IPS-NIHi7 (cell line): ENCODE measurements at regions not wholly inside any gene's neighbourhood (a gene's known extent, or its start where the extent isn't known, plus 50 kb on each side); places are given as distances from the start of the nearest gene placed in this dataset.
A peak's percentile ranks its signal among the peaks of the same experiment; 100 is the strongest.
"Not testable (repeated sequence)": the region's sequence is repeated elsewhere in the genome, so short reads cannot be mapped to it uniquely, and the experiment has no call there.

Experiments
- DNase-seq: peaks from one replicate; pipeline ENCODE4 v3.0.0; 2012; ENCODE audit warnings: mixed read lengths; ENCODE audit errors: extremely low spot score

DNA sequence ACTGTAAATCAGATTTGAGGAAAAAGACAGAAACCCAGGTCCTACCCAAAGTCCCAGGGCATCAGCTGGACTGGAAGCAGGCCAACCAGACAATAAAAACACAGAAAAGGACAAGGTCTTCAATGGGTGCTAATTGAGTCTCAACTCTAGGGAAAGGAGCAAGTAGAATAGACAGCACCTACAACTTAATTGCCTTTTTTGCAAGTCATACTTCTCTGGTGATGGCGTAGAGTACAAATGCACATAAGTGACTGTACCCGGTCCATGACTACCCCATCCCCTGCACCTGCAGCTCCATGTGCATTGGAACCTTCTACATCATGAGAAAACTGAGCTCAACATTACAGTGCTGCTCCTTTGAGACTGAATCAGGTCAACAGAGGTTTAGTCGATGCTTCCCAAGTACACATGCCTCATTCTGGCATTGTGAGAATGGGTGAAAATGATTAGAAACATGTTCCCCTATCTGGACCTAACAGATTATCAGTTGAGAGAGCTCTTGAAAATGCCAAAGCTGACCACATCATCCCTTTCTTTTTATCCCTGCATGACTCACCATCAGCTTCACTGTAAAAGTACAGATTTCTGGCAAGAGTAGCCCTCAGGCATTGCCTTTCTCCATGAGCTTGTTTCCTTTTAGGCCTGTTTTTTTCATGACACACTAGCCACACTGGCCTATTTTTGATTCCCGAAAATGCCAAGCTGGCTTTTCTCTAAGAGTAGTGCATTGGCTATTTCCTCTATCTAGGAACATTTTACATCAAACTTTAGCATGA lies 298.3 kb downstream of the HS3ST1 start:
- DNase-seq: no peak

DNA sequence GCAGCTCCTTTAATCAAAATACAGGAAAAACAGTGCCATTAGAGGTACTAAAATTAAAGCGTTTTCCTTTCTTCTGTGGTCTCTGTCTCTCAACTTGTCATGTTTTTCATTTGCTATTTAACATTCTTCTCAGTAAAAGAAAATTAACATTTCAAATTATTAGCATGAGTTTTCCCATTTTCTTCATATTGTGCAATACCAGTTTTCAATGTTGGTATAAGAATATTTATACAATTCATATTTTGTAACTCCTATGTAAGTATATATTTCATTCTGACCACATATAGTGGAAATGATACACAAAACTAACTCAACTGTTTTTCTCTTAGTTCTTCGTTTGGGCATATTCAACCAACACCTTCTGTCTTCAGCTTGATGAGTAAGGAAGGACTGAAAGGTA lies 308.3 kb downstream of the HS3ST1 start:
- DNase-seq: no peak

DNA sequence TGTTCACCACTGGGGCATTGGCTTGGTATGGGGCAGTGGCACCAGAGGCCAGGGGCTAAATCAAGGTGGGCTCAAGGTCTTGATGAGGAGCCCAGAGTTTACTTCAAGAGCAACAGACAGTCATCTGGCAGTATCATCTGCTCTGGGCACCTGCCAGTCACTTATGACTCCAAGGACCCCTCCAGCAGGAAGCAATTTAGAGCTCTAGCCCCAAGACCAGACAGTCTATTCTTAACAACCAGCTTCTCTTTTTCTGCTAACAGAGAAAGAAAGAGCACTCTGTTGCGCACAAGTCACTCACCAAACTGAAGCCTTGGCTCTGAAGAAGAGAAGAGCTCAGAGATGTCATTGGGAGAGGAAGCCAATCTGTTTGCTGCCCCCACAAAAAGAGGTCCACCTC lies 309.2 kb downstream of the HS3ST1 start:
- DNase-seq: no peak

DNA sequence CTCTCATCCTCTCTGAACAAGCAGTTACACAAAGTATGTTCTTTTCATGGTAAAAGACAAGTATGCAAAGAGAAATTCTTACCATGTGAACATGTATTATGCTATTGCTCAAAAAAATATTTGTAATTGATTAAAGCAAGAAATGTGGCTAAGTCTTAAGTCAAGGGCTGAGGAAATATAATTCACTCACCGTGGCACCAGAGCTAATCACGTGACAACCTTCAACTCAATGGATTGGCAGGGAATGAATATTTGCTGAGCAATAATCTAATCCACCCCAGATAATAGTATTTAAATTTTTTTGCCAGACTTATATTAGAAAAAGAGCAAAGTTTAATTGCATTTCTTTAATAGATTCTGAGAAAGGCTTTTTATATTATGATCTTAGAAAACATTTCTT lies 310.2 kb downstream of the HS3ST1 start:
- DNase-seq: no peak

DNA sequence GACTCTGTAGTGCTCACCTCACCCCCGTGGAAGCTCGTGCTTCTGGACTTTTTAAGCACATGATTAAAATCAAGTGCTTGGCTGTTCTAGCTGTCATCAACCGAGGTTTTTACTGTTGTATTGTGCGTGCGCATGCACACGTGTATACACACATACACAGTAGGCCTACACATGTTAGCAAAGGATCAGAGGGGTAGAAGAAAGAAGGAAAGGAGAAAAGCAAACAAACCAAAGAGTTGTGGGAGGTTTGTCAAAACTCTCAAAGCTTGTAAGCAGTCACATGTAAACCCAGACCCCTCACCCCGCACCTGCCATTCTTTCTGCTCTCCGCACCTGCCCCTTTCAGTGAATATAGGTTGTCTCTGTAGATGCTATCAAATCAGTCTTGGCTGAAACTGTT lies 311.8 kb downstream of the HS3ST1 start:
- DNase-seq: no peak

DNA sequence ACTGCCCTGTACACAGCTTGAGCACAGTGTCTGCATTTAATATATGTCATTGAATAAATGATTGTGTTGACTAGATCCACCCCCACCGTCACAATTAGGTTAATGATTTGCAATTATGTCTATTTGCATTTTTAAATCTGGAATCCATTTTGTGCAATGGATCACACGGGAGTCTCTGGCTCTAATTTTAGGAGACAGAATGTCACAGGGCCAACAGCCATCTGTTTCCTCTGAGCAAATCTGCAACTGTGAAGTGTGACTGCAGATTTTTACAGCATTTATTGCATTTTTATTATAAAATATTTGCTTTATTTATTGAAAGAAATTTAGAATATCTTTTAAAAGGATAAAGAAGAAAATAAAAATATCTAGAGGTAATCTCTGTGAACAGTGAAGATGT lies 316.8 kb downstream of the HS3ST1 start:
- no peak for DNase-seq

DNA sequence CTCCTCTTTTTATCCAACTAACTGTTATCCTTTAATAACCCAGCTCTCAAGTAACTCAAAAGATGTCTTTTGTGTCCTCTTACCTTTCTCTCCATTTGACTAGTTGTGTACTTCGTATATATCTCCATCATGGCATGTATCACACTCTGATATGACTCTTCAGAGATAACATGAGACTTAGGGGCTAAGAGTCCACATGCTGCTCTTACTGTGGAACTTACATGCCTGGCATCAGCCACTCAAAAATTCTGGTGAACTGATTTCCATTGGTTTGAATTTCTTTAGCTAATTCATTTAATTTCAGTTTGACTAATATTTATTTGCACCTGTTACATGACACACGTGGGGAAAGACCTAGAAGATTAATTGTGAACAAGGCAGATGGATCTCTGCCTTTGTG lies 317.3 kb downstream of the HS3ST1 start:
- no peak for DNase-seq

DNA sequence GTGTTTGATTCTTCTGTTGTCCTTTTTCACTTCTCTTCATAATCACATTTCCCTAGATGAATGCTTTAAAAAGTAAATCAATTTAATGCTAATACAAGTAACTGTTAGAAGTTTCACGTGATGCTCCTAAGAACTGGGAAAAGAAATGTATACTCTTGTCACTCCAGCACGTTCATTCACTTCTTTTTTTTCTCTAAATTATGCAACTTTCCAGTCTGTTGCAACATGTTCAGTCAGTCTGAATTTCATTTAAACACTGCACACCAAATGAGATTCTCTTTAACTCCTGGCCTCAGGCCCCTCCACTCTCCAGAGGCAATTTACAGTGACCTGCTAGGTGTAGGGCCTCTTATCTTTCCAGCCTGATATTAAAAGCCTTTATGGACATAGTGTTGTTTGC lies 321.9 kb downstream of the HS3ST1 start:
- no peak for DNase-seq

DNA sequence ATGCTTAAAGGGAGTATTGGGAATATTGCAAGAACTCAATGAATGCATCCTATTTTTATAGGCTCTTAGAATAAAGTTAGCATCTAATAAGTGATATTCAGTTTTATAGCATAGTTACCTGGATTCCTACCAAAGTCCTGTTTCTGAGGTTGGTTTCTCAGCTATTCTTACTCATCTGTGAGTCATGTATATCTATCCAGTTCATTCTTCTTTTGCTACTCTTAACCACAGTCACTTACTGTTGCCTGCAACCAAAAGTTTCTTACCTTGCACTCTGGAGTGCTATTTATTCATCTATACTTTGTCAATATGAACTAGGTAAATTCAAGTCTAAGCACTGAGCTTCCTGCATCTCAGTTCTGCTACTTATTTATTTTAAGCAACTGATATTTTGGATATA lies 322.5 kb downstream of the HS3ST1 start:
- DNase-seq: no peak

DNA sequence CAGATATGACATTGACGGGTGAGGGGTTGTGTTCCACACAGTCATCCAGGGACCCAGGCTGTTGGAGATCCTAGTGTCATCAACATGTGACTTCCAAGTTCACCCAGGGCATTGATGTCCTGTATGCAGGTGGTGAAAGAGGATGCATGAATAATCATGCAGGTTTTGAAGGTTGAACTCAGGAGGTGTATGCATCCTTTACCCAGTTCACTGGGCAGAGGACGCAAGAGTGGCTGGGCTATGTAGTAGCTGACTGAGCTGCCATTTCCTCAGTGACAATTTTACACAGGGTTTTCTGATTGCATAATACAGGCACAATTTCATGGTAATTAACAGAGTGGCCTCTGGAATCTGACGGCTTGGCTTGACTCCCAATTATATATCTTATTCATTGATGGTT lies 323.0 kb downstream of the HS3ST1 start:
- no peak for DNase-seq

DNA sequence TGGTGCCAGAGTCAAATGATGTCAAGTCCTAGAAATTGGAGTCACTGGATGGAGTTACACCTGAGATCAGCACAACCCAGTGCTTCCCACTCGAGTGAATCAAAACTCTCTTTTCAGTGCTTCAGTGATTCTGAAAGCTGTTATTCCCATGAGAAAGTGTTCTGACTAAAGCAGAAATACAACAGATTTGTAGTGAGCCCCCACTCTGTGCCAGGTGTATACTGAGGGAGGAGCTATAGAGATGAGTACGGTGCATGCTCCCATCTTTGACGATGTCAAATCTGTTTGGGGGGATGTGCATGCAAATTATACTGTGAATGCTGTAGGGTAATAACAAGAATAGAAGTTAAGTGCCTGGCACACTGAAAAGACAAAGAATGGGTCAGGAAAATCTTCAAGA lies 330.2 kb downstream of the HS3ST1 start:
- DNase-seq: no peak

DNA sequence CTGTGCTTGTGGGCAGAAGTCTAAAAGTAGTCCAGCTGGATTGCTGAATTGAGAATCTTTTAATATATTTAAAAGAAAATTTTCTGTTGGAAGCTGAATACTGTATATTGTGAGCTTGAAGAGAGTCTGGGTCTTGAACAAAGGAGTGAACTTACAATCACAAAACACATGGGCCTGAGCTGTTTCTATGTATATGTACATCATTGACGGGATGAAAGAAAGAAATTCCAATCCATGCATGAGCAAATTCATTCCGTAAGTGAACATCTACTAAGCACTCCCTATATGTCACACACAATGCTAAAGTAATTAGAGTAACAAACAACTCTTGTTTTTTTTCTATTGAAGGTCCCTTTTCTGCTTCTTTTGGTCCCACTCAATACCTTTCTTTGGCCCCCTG lies 331.0 kb downstream of the HS3ST1 start:
- DNase-seq: no peak

DNA sequence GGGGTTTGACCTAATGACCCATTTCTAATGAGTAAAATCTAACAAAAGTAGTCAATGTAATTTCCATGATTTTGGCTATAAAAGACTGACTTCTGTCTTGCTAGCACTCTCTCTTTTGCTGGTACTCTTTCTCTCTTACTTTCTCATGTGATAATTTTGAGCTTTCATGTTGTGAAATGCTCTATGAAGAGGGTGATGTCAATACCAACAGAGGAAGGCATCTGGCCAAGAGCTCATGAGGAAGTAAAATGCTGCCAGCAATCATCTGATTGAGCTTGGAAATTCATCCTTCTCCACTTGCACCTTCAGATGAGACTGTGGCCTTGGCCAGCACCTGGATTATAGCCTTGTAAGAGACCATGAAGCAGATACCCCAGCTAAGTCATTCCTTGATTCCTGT lies 347.7 kb downstream of the HS3ST1 start:
- DNase-seq: no peak

DNA sequence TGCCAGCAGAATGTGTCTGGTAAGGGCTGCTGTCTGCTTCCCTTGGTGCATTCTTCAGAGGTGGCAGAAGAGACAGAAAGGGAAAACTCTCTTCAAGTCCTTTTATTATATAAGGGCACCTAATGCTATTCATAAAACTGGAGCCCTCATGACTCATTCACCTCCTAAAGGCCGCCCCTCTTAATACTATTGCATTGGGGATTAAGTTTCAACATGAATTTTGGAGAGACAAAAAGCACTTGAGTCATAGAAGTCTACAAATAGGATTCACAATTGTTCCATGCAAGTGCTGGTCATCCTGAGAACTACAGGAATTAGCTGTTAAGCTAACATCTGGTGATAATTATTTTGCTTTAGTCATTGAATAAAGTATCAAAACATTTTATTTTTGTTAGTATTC lies 349.5 kb downstream of the HS3ST1 start:
- no peak for DNase-seq

DNA sequence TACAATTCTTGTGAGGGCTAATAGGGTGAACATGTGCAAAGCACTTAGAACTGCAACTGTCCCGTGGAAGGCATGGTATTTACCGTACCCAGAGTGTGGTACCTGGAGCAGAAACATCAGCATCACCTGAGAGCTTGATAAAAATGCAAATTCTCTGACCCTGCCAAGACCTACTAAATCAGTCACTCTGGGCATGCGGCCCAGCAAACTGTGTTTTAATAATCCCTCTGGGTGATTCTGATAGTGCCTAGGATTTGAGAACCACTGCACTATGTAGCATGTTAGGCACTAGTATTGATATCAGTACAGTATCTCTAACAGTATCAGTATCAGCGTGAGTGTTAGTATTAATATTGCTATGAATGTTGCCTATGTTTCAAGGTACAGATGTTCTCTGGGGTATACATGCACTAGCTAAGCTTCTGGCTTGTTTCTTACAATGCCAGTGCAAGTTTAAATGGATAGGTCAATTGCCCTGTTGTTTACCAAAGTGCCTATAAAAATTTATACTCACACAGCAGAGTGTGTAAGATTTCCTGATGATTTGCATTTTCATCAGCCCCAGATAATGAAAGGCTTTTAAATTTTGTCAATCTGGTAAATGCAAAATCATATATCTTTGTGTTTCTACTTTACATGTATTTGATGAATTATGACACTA lies 354.0 kb downstream of the HS3ST1 start:
- no peak for DNase-seq

DNA sequence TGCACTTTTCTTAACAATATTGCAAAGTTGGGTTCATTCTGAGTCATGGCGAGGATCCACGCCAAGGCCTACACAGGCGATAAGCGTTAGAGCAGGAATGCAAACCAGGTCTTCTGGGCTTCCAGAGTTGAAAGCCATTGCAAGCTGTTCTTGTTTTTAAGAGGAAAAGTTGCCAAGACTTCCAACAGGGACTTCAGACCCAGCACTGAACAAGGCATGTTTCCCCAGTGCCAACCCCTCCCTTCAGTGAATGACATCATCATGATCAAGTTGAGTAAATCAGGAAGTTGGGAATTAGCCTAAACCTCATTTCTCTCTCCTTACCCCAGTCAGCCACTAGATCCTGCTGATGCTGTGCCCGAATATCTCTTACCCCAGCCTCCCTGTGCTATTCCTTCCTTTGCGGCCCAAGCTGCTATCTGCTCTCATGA lies 355.1 kb downstream of the HS3ST1 start:
- DNase-seq: peak; percentile 10

DNA sequence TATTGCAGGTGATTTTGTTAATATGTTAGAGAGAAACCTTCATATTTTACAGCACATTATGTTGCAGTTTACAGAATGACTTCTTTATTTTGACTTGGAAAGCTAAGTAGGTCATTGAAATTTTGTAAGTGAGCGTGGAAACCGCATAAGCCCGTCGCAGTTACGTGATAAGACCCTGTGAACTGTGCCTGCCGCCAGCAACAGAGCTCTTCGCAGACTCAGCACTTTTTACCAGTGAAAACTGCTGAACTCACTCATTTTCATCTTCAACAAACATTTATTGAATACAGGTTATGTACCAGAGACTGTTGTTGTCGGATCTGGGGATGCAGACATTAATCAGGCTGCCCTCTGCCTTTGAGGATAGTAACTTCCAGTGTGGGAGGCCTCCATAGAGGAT lies 355.7 kb downstream of the HS3ST1 start:
- DNase-seq: no peak

DNA sequence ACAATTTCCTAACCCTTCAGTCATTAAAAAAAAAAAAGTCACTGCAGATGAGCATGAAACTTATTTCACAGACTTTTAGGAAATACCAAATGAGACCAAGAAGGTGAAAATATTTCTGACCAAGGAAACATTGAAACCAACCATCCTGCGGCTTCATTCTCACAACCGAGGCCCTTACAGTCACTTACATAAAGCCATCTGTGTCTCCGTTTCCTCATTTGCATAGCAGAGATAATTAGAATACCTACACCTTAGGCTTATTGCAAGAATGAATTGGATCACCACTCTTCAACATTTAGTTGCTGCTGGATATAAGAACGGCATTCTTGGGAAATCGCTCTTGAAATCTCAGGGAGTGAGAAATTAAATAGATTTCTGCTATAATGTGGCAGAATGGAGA lies 356.2 kb downstream of the HS3ST1 start:
- no peak for DNase-seq

DNA sequence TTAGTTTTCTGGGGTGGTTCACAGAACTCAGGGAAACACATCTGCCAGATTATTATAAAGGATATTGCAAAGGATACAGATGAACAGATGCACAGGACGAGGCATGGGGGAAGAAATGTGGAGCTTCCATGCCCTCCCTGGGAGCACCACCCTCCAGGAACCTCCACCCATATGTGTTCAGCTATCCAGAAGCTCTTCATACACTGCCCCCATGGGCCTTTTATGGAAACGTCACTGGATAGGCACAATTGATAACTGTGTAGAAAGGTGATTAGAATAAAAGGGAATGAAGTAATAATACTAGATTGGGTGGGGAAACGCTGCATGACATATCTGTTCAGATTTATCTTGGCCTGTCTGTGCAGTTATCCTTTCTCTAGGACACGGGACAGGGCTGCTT lies 357.9 kb downstream of the HS3ST1 start:
- DNase-seq: no peak

DNA sequence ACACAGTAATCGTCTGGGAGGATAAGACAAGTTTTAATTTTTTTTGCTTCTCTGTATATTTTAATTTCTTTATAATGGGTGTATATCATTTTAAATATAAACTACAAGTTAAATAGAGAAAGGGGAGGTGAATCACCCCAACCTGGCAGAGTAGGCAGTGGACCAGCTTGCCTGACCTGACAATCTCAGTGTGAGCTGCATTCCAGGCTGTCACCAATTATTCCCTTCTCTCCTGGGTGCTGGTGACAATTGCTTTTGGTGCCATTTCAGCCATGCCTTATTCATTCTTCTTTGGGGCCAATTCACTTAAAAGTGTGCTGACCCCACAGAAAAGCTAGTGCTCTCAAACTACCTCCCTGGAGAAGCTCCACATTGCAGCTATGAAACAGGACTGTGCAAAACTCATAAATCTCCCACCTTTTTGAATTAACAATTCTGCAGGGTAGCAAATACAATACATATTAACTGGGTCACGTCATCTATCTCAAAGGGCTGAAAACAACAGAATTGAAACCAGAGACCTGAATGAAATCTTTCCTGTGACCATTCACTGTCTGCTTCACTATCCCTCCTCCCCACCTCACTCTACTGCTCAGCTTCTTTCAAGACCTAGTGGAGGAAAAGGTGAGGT lies 359.0 kb downstream of the HS3ST1 start:
- no peak for DNase-seq

DNA sequence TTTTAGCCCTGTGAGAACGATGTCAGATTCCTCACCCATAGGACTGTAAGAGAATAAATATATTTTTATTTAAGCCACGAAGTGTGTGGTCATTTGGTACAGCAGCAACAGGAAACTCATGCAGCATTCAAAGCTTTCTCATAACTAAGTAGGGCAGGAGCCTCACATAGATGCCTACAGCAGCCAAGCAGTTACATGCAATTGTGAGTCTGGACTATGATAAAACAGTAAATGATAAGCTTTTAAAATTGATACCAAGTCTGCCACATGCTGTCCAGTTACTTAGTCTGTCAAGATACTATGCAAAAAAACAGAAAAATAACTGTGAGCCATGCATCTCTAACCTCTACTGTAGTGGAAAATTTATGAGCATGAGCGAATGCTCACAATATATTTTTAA lies 359.6 kb downstream of the HS3ST1 start:
- no peak for DNase-seq

DNA sequence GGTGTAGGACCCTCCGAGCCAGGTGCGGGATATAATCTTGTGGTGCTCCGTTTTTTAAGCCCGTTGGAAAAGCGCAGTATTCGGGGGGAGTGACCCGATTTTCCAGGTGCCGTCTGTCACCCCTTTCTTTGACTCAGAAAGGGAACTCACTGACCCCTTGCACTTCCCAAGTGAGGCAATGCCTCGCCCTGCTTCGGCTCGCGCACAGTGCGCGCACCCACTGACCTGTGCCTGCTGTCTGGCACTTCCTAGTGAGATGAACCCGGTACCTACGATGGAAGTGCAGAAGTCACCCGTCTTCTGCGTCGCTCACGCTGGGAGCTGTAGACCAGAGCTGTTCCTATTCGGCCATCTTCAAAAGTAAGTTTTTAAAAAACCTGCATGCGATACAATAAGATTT lies 362.1 kb downstream of the HS3ST1 start:
- DNase-seq: not testable (repeated sequence)

DNA sequence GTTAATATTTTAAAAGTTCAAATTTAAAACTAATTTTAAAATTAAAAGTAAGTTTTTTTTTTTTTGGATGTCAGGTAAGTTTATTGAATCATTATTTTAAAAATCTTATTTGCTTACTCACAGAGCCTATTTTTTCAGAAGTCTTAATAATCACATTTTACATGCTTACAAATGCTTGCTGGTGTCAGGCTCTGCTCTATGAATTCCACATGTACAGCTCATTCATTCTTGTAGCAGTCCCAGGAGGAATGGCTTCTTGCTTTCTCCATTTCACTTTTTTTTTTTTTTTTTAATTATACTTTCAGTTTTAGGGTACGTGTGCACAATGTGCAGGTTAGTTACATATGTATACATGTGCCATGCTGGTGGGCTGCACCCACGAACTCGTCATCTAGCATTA lies 368.1 kb downstream of the HS3ST1 start:
- DNase-seq: not testable (repeated sequence)
